ENCODE measurements at regions not wholly inside any gene's neighbourhood (a gene's known extent, or its start where the extent isn't known, plus 50 kb on each side); places are given as distances from the start of the nearest gene placed in this dataset.

DNA sequence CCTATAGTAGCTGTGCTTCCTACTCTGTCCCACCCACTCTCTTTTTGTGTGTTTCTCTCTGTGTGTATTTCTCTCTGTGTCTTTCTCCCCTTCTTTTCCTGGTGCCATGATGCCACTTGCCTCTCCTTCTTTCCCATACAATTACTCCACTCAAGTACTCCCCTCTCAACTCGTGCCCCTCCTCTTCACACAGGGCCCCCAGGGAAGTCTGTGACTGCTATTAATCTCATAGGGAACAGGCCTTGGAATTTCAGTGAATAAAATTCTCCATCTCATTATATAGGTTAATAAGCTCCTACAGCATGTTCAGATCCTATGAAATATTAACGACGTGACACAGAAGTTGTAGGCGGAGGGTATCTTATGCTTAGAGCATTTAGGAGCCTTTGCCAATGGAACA lies 205.9 kb upstream of the EPHA4 start:
- no peak for DNase-seq (ENCODE audit: low read depth, low spot score)
- Histone ChIP-seq H3K27ac (ENCODE audit: control insufficient read depth, insufficient read depth, low read length) (no peak overlapping the region), H3K79me2 (ENCODE audit: control insufficient read depth, insufficient read depth, low read length) (no peaks in the 10 kb centered on the region), H3K27me3 (ENCODE audit: control insufficient read depth, extremely low read depth, insufficient read depth, low read length) (no peaks in the 10 kb centered on the region), H3K4me1 (ENCODE audit: control insufficient read depth, extremely low read depth, insufficient read depth, low read length) (peaks cover 2% of the 10 kb centered on the region), H4K20me1 (ENCODE audit: control insufficient read depth, extremely low read depth, insufficient read depth, low read length) (no peaks in the 10 kb centered on the region), H3K9ac (ENCODE audit: control insufficient read depth, extremely low read depth, insufficient read depth, low read length) (no peak overlapping the region), H3K9me1 (ENCODE audit: control insufficient read depth, extremely low read depth, insufficient read depth, low read length) (no peaks in the 10 kb centered on the region), H3K4me3 (ENCODE audit: control insufficient read depth in 2 of 3, extremely low read depth in 1 of 3, insufficient read depth in 2 of 3, low read depth in 1 of 3, low read length in 3 of 3) (no peak overlapping the region), H3K4me2 (ENCODE audit: control insufficient read depth, extremely low read depth, insufficient read depth, low read depth, low read length) (no peak overlapping the region), H3K9me3 (ENCODE audit: control insufficient read depth, low read depth, low read length) (no peaks in the 10 kb centered on the region), H2AFZ (ENCODE audit: control insufficient read depth, low read length) (no peak overlapping the region), H3K36me3 (ENCODE audit: control insufficient read depth in 2 of 2, extremely low read depth in 1 of 2, insufficient read depth in 2 of 2, low read length in 2 of 2) (no peaks in the 10 kb centered on the region)
- no peak for FAIRE-seq
- dilution Hi-C loops (cut with MboI; ENCODE audit: extremely low pct_ligation_motif_present, low sequenced_read_pairs) = no loop called here
- TF ChIP-seq, protein P1, sequence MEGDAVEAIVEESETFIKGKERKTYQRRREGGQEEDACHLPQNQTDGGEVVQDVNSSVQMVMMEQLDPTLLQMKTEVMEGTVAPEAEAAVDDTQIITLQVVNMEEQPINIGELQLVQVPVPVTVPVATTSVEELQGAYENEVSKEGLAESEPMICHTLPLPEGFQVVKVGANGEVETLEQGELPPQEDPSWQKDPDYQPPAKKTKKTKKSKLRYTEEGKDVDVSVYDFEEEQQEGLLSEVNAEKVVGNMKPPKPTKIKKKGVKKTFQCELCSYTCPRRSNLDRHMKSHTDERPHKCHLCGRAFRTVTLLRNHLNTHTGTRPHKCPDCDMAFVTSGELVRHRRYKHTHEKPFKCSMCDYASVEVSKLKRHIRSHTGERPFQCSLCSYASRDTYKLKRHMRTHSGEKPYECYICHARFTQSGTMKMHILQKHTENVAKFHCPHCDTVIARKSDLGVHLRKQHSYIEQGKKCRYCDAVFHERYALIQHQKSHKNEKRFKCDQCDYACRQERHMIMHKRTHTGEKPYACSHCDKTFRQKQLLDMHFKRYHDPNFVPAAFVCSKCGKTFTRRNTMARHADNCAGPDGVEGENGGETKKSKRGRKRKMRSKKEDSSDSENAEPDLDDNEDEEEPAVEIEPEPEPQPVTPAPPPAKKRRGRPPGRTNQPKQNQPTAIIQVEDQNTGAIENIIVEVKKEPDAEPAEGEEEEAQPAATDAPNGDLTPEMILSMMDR (optimal IDR thresholded peaks at IDR 0.05 in 1 of 3, IDR thresholded peaks at IDR 0.05 in 1 of 3, conservative IDR thresholded peaks at IDR 0.05 in 1 of 3; ENCODE audit: extremely low read depth in 1 of 3, insufficient read depth in 2 of 3, low read length in 3 of 3) = no peak
- no peak for TF ChIP-seq EZH2 (IDR thresholded peaks at IDR 0.05; ENCODE audit: low read length)

DNA sequence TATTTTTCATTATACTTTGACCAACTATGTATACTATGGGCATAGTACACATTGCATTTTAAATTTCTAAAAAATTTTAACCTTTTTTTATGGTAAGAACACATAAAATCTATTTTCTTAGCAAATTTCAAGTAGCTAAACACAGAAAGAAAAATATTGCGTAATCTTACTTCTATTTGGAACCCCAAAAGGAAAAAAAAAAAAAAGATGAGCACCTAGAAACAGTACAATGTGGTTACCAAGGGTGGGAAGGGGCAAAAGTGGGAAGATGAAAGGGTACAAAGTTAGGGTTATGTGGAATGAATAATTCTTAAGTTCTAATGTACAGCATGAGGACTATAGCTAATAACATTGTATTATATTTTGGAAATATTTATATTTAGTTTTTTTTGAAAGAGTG lies 205.0 kb upstream of the EPHA4 start:
- no peak overlapping the region for H2AFZ ChIP-seq (ENCODE audit: control insufficient read depth, low read length)
- H3K79me2 ChIP-seq (ENCODE audit: control insufficient read depth, insufficient read depth, low read length) = no peaks in the 10 kb centered on the region

More for the DNA sequence above, 205.0 kb upstream of the EPHA4 start:
- dilution Hi-C loops (cut with MboI; ENCODE audit: extremely low pct_ligation_motif_present, low sequenced_read_pairs) = no loop called here
- Histone ChIP-seq H3K4me3 (ENCODE audit: control insufficient read depth in 2 of 3, extremely low read depth in 1 of 3, insufficient read depth in 2 of 3, low read depth in 1 of 3, low read length in 3 of 3) (no peak overlapping the region), H3K27me3 (ENCODE audit: control insufficient read depth, extremely low read depth, insufficient read depth, low read length) (no peaks in the 10 kb centered on the region), H3K9me3 (ENCODE audit: control insufficient read depth, low read depth, low read length) (no peaks in the 10 kb centered on the region), H3K9ac (ENCODE audit: control insufficient read depth, extremely low read depth, insufficient read depth, low read length) (no peak overlapping the region), H3K36me3 (ENCODE audit: control insufficient read depth in 2 of 2, extremely low read depth in 1 of 2, insufficient read depth in 2 of 2, low read length in 2 of 2) (no peaks in the 10 kb centered on the region), H3K9me1 (ENCODE audit: control insufficient read depth, extremely low read depth, insufficient read depth, low read length) (no peaks in the 10 kb centered on the region), H3K4me2 (ENCODE audit: control insufficient read depth, extremely low read depth, insufficient read depth, low read depth, low read length) (no peak overlapping the region), H4K20me1 (ENCODE audit: control insufficient read depth, extremely low read depth, insufficient read depth, low read length) (no peaks in the 10 kb centered on the region), H3K4me1 (ENCODE audit: control insufficient read depth, extremely low read depth, insufficient read depth, low read length) (peaks cover 2% of the 10 kb centered on the region), H3K27ac (ENCODE audit: control insufficient read depth, insufficient read depth, low read length) (no peak overlapping the region)
- DNase-seq (ENCODE audit: low read depth, low spot score) = no peak
- TF ChIP-seq, protein P1 (optimal IDR thresholded peaks at IDR 0.05 in 1 of 3, IDR thresholded peaks at IDR 0.05 in 1 of 3, conservative IDR thresholded peaks at IDR 0.05 in 1 of 3; ENCODE audit: extremely low read depth in 1 of 3, insufficient read depth in 2 of 3, low read length in 3 of 3) = no peak
- TF ChIP-seq EZH2 (IDR thresholded peaks at IDR 0.05; ENCODE audit: low read length) = no peak
- FAIRE-seq = no peak

All from keratinocyte (primary cell).